ENCODE measurements at regions not wholly inside any gene's neighbourhood (a gene's known extent, or its start where the extent isn't known, plus 50 kb on each side); places are given as distances from the start of the nearest gene placed in this dataset.

DNA sequence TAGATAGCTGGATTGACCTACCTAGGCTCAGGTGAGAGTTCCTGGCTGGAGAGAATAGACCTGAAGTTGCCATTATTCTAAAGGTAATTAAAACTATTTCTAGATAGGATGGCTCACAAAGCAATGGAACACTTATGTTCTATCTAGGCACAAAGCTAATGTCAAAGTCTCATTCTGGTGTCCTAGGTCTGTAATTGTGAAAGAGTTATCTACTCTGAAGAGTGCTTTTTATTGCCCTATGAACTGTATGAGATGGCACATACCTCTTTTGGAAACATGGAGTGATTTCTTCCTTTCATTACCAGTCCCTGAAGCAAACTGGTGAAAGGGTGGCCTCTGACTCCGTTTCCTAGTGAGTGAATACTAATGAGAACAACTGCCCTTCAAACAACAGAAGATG lies 80.3 kb downstream of the MTNR1B start:
- no CpG with 5 or more reads among the region's 1 CpG for WGBS (ENCODE audit: insufficient coverage)

DNA sequence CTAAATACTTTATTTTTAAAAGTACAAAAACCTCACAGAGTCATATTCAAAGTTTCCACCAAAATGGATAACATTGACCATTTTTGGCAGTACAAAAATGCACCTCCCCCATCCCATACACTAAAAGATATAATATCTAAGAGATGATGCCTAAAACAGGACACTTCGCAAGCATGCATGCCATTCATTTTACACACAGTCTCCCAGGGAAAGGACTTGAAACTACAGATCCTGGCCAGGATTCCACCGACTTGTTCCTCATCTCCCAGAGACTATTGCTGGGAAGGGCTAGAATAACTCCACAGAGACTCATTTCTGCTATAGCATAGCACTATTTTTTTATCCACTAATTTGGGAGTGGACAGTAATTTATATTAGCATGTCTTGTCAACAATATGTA lies 81.7 kb downstream of the MTNR1B start:
- Mint-ChIP-seq H3K9me3 (peaks cover 0 to 5% (median 0%) of the 10 kb centered on the region in 7 donors), H3K4me3 (no peak overlapping the region), H3K4me1 (no peaks in the 10 kb centered on the region), H3K36me3 (no peaks in the 10 kb centered on the region), H3K27me3 (ENCODE audit: low read depth in 3 of 3) (peaks cover 0 to 2% (median 1%) of the 10 kb centered on the region in 3 donors), H3K27ac (no peak overlapping the region)
- Histone ChIP-seq H2AFZ (ENCODE audit: insufficient read depth, low read depth, low read length, poor library complexity, severe bottlenecking) (no peak overlapping the region), H4K20me1 (ENCODE audit: insufficient read depth, low read length) (no peaks in the 10 kb centered on the region), H3K27ac (ENCODE audit: low read depth in 1 of 2, low read length in 2 of 2) (no peak overlapping the region), H3K4me2 (replicated peaks; ENCODE audit: extremely low read depth, low read length, poor library complexity, severe bottlenecking) (no peak overlapping the region), H3K27me3 (ENCODE audit: control insufficient read depth in 2 of 2, insufficient read depth in 2 of 2, low read length in 2 of 2) (no peaks in the 10 kb centered on the region), H3K9ac (ENCODE audit: insufficient read depth, low read length, poor library complexity, severe bottlenecking) (no peak overlapping the region), H3K9me3 (replicated peaks in 1 of 2; ENCODE audit: control insufficient read depth in 1 of 2, insufficient read depth in 1 of 2, low read length in 2 of 2) (no peaks in the 10 kb centered on the region), H3K79me2 (ENCODE audit: insufficient read depth, low read length) (no peaks in the 10 kb centered on the region), H3K4me1 (ENCODE audit: control insufficient read depth in 1 of 2, insufficient read depth in 2 of 2, low read length in 2 of 2) (no peaks in the 10 kb centered on the region), H3K36me3 (replicated peaks in 1 of 2; ENCODE audit: control insufficient read depth in 1 of 2, insufficient read depth in 2 of 2, low read length in 2 of 2) (no peaks in the 10 kb centered on the region), H3K4me3 (replicated peaks in 1 of 3; ENCODE audit: low read depth in 2 of 3, low read length in 3 of 3) (no peak overlapping the region)
- WGBS (ENCODE audit: insufficient coverage): 100% methylated on average over 1 of the region's 2 CpGs
- intact Hi-C loops (cut with micrococcal nuclease): no loop called here
- TF ChIP-seq, protein P1, sequence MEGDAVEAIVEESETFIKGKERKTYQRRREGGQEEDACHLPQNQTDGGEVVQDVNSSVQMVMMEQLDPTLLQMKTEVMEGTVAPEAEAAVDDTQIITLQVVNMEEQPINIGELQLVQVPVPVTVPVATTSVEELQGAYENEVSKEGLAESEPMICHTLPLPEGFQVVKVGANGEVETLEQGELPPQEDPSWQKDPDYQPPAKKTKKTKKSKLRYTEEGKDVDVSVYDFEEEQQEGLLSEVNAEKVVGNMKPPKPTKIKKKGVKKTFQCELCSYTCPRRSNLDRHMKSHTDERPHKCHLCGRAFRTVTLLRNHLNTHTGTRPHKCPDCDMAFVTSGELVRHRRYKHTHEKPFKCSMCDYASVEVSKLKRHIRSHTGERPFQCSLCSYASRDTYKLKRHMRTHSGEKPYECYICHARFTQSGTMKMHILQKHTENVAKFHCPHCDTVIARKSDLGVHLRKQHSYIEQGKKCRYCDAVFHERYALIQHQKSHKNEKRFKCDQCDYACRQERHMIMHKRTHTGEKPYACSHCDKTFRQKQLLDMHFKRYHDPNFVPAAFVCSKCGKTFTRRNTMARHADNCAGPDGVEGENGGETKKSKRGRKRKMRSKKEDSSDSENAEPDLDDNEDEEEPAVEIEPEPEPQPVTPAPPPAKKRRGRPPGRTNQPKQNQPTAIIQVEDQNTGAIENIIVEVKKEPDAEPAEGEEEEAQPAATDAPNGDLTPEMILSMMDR (IDR thresholded peaks at IDR 0.05): no peak
- no peak for DNase-seq

More for the DNA sequence above, 80.3 kb downstream of the MTNR1B start:
- no peak for DNase-seq
- Histone ChIP-seq H3K4me1 (ENCODE audit: control insufficient read depth in 1 of 2, insufficient read depth in 2 of 2, low read length in 2 of 2) (no peaks in the 10 kb centered on the region), H3K27ac (ENCODE audit: low read depth in 1 of 2, low read length in 2 of 2) (no peak overlapping the region), H3K4me2 (replicated peaks; ENCODE audit: extremely low read depth, low read length, poor library complexity, severe bottlenecking) (no peak overlapping the region), H2AFZ (ENCODE audit: insufficient read depth, low read depth, low read length, poor library complexity, severe bottlenecking) (no peak overlapping the region), H4K20me1 (ENCODE audit: insufficient read depth, low read length) (no peaks in the 10 kb centered on the region), H3K27me3 (ENCODE audit: control insufficient read depth in 2 of 2, insufficient read depth in 2 of 2, low read length in 2 of 2) (no peaks in the 10 kb centered on the region), H3K4me3 (replicated peaks in 1 of 3; ENCODE audit: low read depth in 2 of 3, low read length in 3 of 3) (no peak overlapping the region), H3K79me2 (ENCODE audit: insufficient read depth, low read length) (no peaks in the 10 kb centered on the region), H3K9me3 (replicated peaks in 1 of 2; ENCODE audit: control insufficient read depth in 1 of 2, insufficient read depth in 1 of 2, low read length in 2 of 2) (no peaks in the 10 kb centered on the region), H3K36me3 (replicated peaks in 1 of 2; ENCODE audit: control insufficient read depth in 1 of 2, insufficient read depth in 2 of 2, low read length in 2 of 2) (no peaks in the 10 kb centered on the region), H3K9ac (ENCODE audit: insufficient read depth, low read length, poor library complexity, severe bottlenecking) (no peak overlapping the region)
- Mint-ChIP-seq H3K36me3 (no peaks in the 10 kb centered on the region), H3K27me3 (ENCODE audit: low read depth in 3 of 3) (peaks cover 0 to 2% (median 1%) of the 10 kb centered on the region in 3 donors), H3K4me3 (no peak overlapping the region), H3K27ac (no peak overlapping the region), H3K9me3 (peaks cover 0 to 5% (median 0%) of the 10 kb centered on the region in 7 donors), H3K4me1 (no peaks in the 10 kb centered on the region)
- TF ChIP-seq, protein P1 (IDR thresholded peaks at IDR 0.05): no peak
- intact Hi-C loops (cut with micrococcal nuclease): no loop called here
